Tibial nerve (tissue), 4 donors: ENCODE measurements at regions not wholly inside any gene's neighbourhood (a gene's known extent, or its start where the extent isn't known, plus 50 kb on each side); places are given as distances from the start of the nearest gene placed in this dataset.

Experiments
- DNase-seq, 2 donors: peaks; one replicate each; pipeline ENCODE4 v3.0.0-alpha.2; 2019; ENCODE audit warnings: low spot score in 2 of 2
- H3K27ac ChIP-seq, 4 donors: fragments of 200-600 bp; sonication (generic) in 3 of 4; one replicate each; pipeline ENCODE4 v1.5.1; 2017 to 2019; ENCODE audit warnings: mild to moderate bottlenecking in 1 of 4
- H3K27me3 ChIP-seq, 2 donors: fragments of 200-600 bp; sonication (generic) in 1 of 2; one replicate each; pipeline versions ENCODE4 v1.5.1 to v1.6.0; 2017 to 2019
- H3K36me3 ChIP-seq, 3 donors: fragments of 200-600 bp; sonication (generic); one replicate each; pipeline ENCODE4 v1.5.1; 2018 to 2019
- H3K4me1 ChIP-seq, 4 donors: fragments of 200-600 bp; sonication (generic) in 3 of 4; one replicate each; pipeline ENCODE4 v1.5.1; 2017 to 2019
- H3K4me3 ChIP-seq, 4 donors: fragments of 200-600 bp; sonication (generic) in 3 of 4; one replicate each; pipeline ENCODE4 v1.5.1; 2017 to 2019; ENCODE audit warnings: mild to moderate bottlenecking in 1 of 4, moderate library complexity in 1 of 4
- H3K9me3 ChIP-seq, 4 donors: fragments of 200-600 bp; sonication (generic) in 3 of 4; one replicate each; pipeline ENCODE4 v1.5.1; 2017 to 2019
- CTCF ChIP-seq, 5 experiments: fragments of 200-600 bp in 3 of 5; fragments of 450-650 bp in 2 of 5; sonication (generic) in 3 of 5; IDR thresholded peaks; one replicate each; pipeline ENCODE4 v1.5.1; 2016 to 2019; ENCODE audit warnings: antibody characterized with exemption in 5 of 5, mild to moderate bottlenecking in 3 of 5, moderate library complexity in 2 of 5
- EP300 ChIP-seq, 2 donors: sonication (generic); formaldehyde crosslinking; IDR thresholded peaks; one replicate each; pipeline ENCODE4 v1.6.1; 2017; ENCODE audit warnings: antibody characterized with exemption in 2 of 2, mild to moderate bottlenecking in 1 of 2
- POLR2A ChIP-seq, 2 donors: fragments of 450-650 bp; IDR thresholded peaks; one replicate each; pipeline ENCODE4 v1.6.1; 2017; ENCODE audit warnings: antibody characterized with exemption in 2 of 2, mild to moderate bottlenecking in 2 of 2, moderate library complexity in 2 of 2
- WGBS, 2 donors: methylation state at CpG; one replicate each; pipeline ENCODE4 v1.1.5; 2018; 5-methylcytosine and 5-hydroxymethylcytosine counted together

DNA sequence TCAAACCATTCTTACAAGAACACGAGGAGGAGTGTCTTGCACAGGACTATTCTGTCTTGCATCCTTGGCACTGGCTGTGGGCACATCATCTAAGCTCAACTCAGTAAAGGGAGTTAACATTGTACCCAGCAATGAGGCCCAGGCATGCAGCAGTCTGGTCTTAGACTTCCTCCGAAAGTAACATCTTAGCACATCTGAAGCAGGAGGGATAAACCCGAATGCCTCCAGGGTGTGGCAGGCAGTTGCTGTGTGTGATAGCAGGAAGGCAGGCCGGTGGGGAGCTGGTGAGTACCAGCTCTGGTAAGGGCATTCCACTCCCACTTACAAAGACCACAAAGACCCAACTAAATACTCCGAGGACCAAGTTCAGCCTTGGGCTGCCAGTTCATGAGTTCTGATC lies 206.3 kb downstream of the TSN start:
- TF ChIP-seq EP300 (IDR thresholded peaks at IDR 0.05): no peak
- no peak for DNase-seq
- WGBS, 2 donors: 75 to 87% methylated on average over 5 of the region's 5 CpGs

DNA sequence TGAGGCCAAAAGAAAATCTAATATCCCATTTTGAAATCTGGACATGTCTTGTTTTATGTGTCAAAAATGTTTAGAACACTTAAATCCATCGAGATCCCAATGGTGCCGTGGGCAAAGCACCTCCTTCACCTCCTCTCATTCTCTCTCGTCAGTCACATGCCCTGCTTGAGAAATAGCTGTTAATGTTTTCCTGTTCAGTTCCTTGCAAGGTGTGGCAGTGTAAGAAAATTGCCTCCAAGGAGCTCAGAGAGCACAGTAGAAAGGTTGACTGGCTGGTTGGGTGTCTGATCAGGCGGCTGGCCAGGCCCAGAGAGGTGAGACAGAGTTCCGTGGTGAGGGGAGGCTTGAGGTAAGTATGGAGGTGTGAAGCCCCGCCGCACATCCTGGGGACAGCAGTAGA lies 210.2 kb downstream of the TSN start:
- peaks cover 0 to 24% (median 2%) of the 10 kb centered on the region in 4 donors for H3K4me1 ChIP-seq
- H3K27me3 ChIP-seq: no peaks in the 10 kb centered on the region
- 89 to 91% methylated on average over 7 of the region's 7 CpGs for WGBS, 2 donors
- no peak overlapping the region for H3K27ac ChIP-seq
- H3K4me3 ChIP-seq: no peak overlapping the region
- H3K36me3 ChIP-seq: no peaks in the 10 kb centered on the region
- TF ChIP-seq POLR2A (IDR thresholded peaks at IDR 0.05): no peak
- TF ChIP-seq EP300 (IDR thresholded peaks at IDR 0.05): no peak
- TF ChIP-seq CTCF (IDR thresholded peaks at IDR 0.05): no peak
- no peaks in the 10 kb centered on the region for H3K9me3 ChIP-seq
- no peak for DNase-seq

More for the DNA sequence above, 206.3 kb downstream of the TSN start:
- H3K9me3 ChIP-seq: no peaks in the 10 kb centered on the region
- no peaks in the 10 kb centered on the region for H3K27me3 ChIP-seq
- H3K36me3 ChIP-seq: no peaks in the 10 kb centered on the region
- no peak overlapping the region for H3K27ac ChIP-seq
- H3K4me1 ChIP-seq: no peaks in the 10 kb centered on the region
- H3K4me3 ChIP-seq: no peak overlapping the region

DNA sequence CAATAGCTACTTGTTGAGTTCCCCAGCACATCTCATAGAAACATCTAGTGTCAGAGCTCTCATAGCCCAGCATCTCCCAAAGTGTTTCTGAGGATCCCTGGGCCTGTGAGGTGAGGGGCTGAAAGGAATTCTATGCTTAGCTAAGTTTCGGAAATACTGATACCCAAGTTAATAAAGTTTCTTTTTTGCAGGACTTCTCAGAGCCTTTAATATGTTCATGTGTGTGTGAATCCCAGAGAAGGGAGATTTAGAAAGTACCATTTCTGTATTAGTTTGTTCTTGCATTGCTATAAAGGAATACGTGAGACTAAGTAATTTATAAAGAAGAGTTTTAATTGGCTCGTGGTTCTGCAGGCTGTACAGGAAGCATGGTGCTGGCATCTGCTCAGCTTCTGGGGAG lies 211.2 kb downstream of the TSN start:
- Histone ChIP-seq H3K27ac (no peak overlapping the region), H3K27me3 (no peaks in the 10 kb centered on the region), H3K4me1 (peaks cover 0 to 27% (median 2%) of the 10 kb centered on the region in 4 donors), H3K9me3 (no peaks in the 10 kb centered on the region), H3K36me3 (no peaks in the 10 kb centered on the region), H3K4me3 (no peak overlapping the region)
- 92 to 93% methylated on average over 3 of the region's 3 CpGs for whole genome bisulfite sequencing, 2 donors
- no peak for DNase-seq
- TF ChIP-seq CTCF (IDR thresholded peaks at IDR 0.05): no peak
- no peak for TF ChIP-seq EP300 (IDR thresholded peaks at IDR 0.05)
- TF ChIP-seq POLR2A (IDR thresholded peaks at IDR 0.05): no peak

DNA sequence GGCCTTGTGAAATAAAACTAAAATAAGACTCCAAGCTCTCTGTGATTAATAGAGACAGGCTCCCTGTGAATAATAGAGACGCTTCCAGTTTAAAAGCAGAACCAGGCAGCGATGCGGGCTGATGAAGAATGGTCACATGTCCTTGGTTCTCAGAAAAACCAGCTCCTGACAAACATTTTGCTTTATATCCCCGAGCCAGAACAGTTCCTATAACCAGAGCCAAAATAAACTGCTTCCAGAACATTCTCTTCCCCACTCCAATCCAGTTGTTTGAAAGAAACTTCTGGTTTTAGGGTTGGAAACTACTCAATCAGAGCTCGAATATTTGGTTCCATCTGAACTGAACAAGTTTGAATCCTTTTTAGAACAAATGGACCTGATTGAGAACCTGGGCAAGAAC lies 213.7 kb downstream of the TSN start:
- no peaks in the 10 kb centered on the region for H3K36me3 ChIP-seq
- 4 to 11% methylated on average over 5 of the region's 5 CpGs for WGBS, 2 donors
- H3K9me3 ChIP-seq: no peaks in the 10 kb centered on the region
- no peaks in the 10 kb centered on the region for H3K27me3 ChIP-seq
- peaks cover 0 to 27% (median 2%) of the 10 kb centered on the region in 4 donors for H3K4me1 ChIP-seq
- TF ChIP-seq POLR2A (IDR thresholded peaks at IDR 0.05) (no peak), EP300 (IDR thresholded peaks at IDR 0.05) (peak; percentile 41 to 68)
- H3K27ac ChIP-seq: peak overlapping the region in 3 of 4 donors; percentile 61 to 83 (median 71)
- peak in 1 of 2 donors; percentile 48 for DNase-seq
- peak overlapping the region in 3 of 4 donors; percentile 2 to 16 (median 4) for H3K4me3 ChIP-seq

DNA sequence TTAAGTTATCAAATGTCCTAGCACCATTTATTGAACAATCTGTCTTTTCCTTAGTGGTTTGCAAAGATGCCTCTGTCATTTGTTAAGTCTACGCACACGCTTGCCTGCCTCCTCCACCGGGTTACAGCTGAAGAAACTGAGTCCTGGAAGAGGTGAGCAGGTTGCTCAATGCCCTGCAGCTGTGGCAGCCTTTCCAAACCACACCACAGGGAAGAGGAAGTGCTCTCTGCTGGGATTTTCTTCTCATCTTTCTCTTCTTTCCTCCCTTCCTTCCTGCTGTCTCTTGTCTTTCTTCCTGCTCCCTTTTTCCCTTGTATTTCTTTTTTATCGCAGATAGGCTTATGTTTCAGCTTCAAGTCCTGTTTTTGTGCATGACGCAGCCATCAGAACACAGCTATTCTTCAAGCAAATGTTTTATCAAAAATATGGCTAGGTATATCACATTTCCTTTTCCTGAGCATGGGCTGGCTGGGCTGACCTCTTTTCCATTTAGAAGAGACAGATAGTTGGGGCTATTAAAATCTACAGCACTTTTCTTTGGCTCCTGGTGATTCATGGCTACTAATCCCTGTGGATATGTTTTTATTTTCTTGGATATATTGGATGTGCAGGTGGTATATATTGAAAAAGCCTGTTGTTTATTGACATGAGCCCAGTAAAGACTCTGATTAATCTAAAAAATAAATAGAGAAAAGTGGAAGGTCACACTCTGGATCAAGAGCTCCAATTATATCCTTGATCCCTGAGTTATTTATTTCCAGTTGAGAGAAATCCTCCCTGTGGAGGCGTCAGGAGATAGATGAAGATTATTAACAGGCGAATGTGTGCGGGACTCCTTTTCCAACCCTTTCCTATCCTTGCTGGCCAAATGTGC lies 214.6 kb downstream of the TSN start:
- H3K4me3 ChIP-seq: peak overlapping the region in 2 of 4 donors; percentile 2 to 16
- DNase-seq: no peak
- 58 to 61% methylated on average over 8 of the region's 8 CpGs for WGBS, 2 donors
- H3K9me3 ChIP-seq: no peaks in the 10 kb centered on the region
- H3K27me3 ChIP-seq: no peaks in the 10 kb centered on the region
- H3K4me1 ChIP-seq: peaks cover 0 to 33% (median 4%) of the 10 kb centered on the region in 4 donors
- peak overlapping the region in 2 of 4 donors; percentile 71 to 83 for H3K27ac ChIP-seq
- no peaks in the 10 kb centered on the region for H3K36me3 ChIP-seq
- TF ChIP-seq POLR2A (IDR thresholded peaks at IDR 0.05) (no peak), EP300 (IDR thresholded peaks at IDR 0.05) (no peak), CTCF (IDR thresholded peaks at IDR 0.05) (no peak)

GRCh38 chr2:121972203-121972602 lies 216.8 kb downstream of the TSN start:
- no peak for TF ChIP-seq CTCF (IDR thresholded peaks at IDR 0.05)
- no peak for TF ChIP-seq POLR2A (IDR thresholded peaks at IDR 0.05)
- no peak for TF ChIP-seq EP300 (IDR thresholded peaks at IDR 0.05)
- Histone ChIP-seq H3K4me3 (no peak overlapping the region), H3K9me3 (no peaks in the 10 kb centered on the region), H3K27ac (no peak overlapping the region), H3K27me3 (no peaks in the 10 kb centered on the region), H3K4me1 (peaks cover 0 to 37% (median 4%) of the 10 kb centered on the region in 4 donors), H3K36me3 (no peaks in the 10 kb centered on the region)
- no peak for DNase-seq
- WGBS, 2 donors: 80 to 87% methylated on average over 5 of the region's 5 CpGs
